SH-SY5Y (cell line): ENCODE measurements at regions not wholly inside any gene's neighbourhood (a gene's known extent, or its start where the extent isn't known, plus 50 kb on each side); places are given as distances from the start of the nearest gene placed in this dataset.

Experiments used
- GATA2 ChIP-seq: IDR thresholded peaks from 2 replicates; pipeline ENCODE4 v1.6.1; 2011; ENCODE audit warnings: mild to moderate bottlenecking, low read depth, low read length
- GATA3 ChIP-seq: IDR thresholded peaks from 2 replicates; pipeline ENCODE4 v1.6.1; 2011; ENCODE audit warnings: low read depth, mild to moderate bottlenecking, low read length, moderate library complexity

DNA sequence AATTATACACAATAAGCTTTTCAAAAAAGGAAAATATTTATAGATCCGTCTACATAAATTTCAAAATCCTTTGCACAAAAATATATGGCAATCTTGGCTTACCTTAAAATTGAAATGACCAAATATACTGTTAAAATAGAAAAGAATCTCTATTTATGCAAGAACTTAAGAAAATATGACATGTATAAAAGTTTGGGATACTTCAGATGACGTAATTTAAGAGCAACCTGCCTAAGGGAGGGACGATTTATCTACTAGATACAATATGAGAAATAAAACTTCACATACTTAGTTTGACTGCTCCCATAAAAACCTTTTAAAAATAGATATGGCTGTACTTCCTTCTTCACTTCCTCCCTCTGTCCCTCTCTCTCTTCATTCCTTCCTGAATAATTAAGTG lies 587.3 kb upstream of the SPRY2 start:
- TF ChIP-seq GATA3 (no peak), GATA2 (no peak)
